SW480 (cell line): ENCODE measurements at regions not wholly inside any gene's neighbourhood (a gene's known extent, or its start where the extent isn't known, plus 50 kb on each side); places are given as distances from the start of the nearest gene placed in this dataset.

ENCODE experiments used
- DNase-seq: peaks from one replicate; pipeline ENCODE4 v3.0.0-alpha.2; 2016; ENCODE audit warnings: low spot score

- DNase-seq, result no peak
These were observed 111.0 kb upstream of the DOK5 start for GRCh38 chr20:54364365-54364764.

- DNase-seq, result no peak
These were observed 110.5 kb upstream of the DOK5 start for GRCh38 chr20:54364919-54365318.

GRCh38 chr20:54366669-54367344 is 108.6 kb upstream of the DOK5 start:
- DNase-seq, result no peak

- DNase-seq, result no peak
These were observed 106.8 kb upstream of the DOK5 start for GRCh38 chr20:54368570-54368969.

GRCh38 chr20:54372313-54372712 is 103.1 kb upstream of the DOK5 start:
- no peak for DNase-seq

GRCh38 chr20:54377992-54378773 is 97.2 kb upstream of the DOK5 start:
- no peak for DNase-seq

GRCh38 chr20:54379893-54380584 is 95.4 kb upstream of the DOK5 start:
- DNase-seq, result no peak

GRCh38 chr20:54382419-54382818 is 93.0 kb upstream of the DOK5 start:
- DNase-seq, result peak; percentile 15

- DNase-seq, result no peak
These were observed 89.6 kb upstream of the DOK5 start for GRCh38 chr20:54385746-54386145.

GRCh38 chr20:54389596-54390280 is 85.7 kb upstream of the DOK5 start:
- no peak for DNase-seq

GRCh38 chr20:54397292-54398140 is 77.9 kb upstream of the DOK5 start:
- no peak for DNase-seq

GRCh38 chr20:54398814-54399213 is 76.6 kb upstream of the DOK5 start:
- DNase-seq, result no peak

GRCh38 chr20:54405540-54405939 is 69.9 kb upstream of the DOK5 start:
- no peak for DNase-seq

- no peak for DNase-seq
These were observed 67.9 kb upstream of the DOK5 start for GRCh38 chr20:54407459-54407858.

- DNase-seq, result no peak
These were observed 59.4 kb upstream of the DOK5 start for GRCh38 chr20:54415967-54416366.

GRCh38 chr20:54416770-54417169 is 58.6 kb upstream of the DOK5 start:
- DNase-seq, result no peak

GRCh38 chr20:54419531-54419930 is 55.9 kb upstream of the DOK5 start:
- no peak for DNase-seq
